Lower leg skin (tissue), 3 donors: ENCODE measurements at regions not wholly inside any gene's neighbourhood (a gene's known extent, or its start where the extent isn't known, plus 50 kb on each side); places are given as distances from the start of the nearest gene placed in this dataset.

Experiments used
- CTCF ChIP-seq, 3 donors: fragments of 450-650 bp; IDR thresholded peaks; one replicate each; pipeline ENCODE4 v1.5.1; 2016; ENCODE audit warnings: antibody characterized with exemption in 3 of 3, mild to moderate bottlenecking in 3 of 3, moderate library complexity in 2 of 3
- POLR2A ChIP-seq, 2 donors: fragments of 450-650 bp; IDR thresholded peaks; one replicate each; pipeline ENCODE4 v1.6.1; 2016 to 2017; ENCODE audit warnings: antibody characterized with exemption in 2 of 2, mild to moderate bottlenecking in 1 of 2, moderate library complexity in 1 of 2

DNA sequence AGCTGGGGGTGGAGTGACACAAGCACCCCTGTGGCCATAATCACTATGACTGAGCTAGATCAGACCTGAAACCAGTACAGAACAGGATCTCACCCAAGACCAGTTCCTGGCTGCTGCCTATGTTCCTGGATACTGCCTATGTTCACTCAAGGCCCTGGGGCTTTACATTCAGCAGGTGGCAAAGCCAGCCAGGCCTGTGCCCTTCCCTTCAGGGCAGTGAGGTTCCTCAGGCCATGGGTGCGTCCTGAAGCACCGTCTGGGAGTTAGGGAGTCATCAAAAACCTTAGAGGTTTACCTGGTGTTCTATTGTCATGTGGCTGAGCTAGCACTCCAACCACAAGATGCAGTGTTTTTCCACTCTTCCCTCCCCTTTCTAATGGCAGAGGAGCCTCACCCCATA is 419.8 kb downstream of the TMEM232 start:
- no peak for TF ChIP-seq CTCF (IDR thresholded peaks at IDR 0.05)
- TF ChIP-seq POLR2A (IDR thresholded peaks at IDR 0.05) = no peak
